GM19025 (cell line): ENCODE measurements at regions not wholly inside any gene's neighbourhood (a gene's known extent, or its start where the extent isn't known, plus 50 kb on each side); places are given as distances from the start of the nearest gene placed in this dataset.

ENCODE experiments used
- ATAC-seq: cut with Tn5 transposase; IDR thresholded peaks from one replicate; pipeline ENCODE4 v1.9.1; 2021; ENCODE audit warnings: mild to moderate bottlenecking, low read depth, moderate library complexity; ENCODE audit not compliant: unreplicated experiment

DNA sequence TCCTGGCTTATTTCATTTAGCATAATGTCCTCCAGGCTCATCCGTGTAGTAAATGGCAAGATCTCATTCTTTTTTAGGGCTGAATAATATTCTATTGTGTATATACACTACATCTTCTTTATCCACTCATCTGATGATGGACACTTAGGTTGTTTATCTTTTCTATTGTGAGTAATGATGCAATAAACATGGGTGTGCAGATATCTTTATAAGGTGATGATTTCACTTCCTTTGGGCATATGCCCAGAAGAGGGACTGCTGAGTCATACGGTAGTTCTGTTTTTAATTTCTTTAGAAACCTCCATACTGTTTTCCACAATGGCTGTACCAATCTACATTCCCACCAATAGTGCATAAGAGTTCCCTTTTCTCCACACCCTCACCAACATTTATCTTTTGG lies 317.6 kb upstream of the CNKSR2 start:
- ATAC-seq: no peak

DNA sequence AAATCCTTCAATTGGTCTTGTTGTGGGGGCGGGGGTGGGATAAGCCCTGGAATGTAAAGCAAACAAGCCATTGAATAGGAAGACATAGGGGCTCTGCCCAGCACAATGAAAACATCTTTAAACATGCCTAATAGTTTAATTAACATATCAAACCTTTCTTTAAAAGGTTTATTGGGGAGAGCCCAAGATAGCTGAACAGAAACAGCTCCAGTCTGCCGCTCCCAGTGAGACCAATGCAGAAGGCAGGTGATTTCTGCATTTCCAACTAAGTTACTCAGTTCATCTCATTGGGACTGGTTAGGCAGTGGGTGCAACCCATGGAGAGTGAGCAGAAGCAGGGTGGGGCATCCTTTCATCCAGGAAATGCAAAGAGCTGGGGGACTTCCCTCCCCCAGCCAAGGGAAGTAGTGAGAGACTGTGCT lies 327.2 kb upstream of the CNKSR2 start:
- no peak for ATAC-seq

DNA sequence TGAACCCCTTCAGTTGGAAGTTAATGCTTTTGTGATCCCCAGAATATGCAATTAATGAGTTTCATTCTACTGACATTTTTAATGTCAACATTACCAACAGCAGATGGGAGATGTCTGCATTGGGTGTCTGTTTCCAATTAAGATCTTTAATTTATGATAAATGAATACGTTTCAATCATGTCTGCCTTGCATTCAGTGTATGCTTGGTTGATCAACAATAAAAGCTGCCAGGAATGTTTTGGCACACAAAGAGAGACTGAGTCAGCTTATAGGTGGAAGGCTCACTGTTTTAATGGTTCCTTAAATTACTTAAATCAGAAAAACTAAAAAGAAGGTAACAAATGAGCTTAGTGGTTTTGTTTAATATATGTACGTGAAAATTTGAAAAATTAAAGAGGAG lies 359.9 kb upstream of the CNKSR2 start:
- ATAC-seq: no peak

DNA sequence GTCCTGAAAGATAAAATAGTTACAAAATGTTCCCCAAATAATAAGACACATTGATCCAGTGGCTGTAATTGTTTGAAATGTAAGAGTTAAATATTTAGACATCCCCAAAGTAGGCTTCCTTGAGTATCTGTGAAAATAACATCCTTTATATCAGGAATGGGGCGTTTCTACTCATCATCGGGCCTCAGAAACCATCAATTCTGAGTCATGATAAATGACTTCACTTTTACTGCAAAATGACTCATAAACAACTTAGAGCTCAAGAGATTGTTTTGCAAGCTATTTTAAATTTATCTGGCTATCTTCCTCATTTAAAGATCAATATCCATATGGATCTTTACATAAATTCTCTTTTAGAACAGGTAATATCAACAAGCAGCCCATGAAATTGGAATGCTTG lies 369.4 kb upstream of the CNKSR2 start:
- no peak for ATAC-seq

DNA sequence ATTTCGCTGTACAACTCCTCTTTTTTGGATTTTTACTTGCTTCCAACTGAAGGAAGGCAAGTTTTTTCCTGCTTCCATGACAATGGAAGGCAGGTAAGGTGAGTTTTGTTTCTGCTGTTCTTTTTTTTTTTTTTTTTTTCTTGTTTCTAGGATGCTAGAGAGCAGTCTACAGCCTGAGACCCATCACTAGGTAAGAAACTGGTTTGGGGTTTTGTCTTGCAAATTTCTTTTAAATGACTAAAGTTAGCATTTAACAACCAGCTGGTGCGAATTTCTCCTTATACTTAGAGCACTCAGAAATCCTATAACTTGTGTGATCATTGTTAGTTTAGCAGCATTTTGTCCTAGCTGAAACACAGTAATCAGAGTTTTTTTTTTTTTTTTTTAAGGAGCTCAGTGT lies 378.4 kb upstream of the CNKSR2 start:
- ATAC-seq: no peak

DNA sequence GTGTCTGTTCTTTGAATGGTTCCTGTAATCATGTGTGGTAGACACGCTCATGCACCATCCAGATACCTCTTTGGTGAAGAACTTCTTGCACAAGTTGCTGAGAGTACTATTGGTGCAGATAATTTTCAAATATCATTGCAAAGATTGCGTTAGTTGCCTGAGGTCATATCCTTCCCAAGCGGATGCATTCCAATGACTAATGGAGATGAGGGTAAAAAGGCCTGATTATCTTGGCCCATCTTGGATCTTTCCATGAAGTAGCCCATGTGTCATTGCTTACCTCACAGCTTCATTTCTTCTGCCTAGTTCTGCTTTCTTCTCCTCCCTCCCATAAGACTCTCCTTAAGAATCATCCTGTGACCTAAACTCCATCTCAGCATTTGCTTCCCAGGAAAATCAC lies 384.9 kb upstream of the CNKSR2 start:
- ATAC-seq: no peak

DNA sequence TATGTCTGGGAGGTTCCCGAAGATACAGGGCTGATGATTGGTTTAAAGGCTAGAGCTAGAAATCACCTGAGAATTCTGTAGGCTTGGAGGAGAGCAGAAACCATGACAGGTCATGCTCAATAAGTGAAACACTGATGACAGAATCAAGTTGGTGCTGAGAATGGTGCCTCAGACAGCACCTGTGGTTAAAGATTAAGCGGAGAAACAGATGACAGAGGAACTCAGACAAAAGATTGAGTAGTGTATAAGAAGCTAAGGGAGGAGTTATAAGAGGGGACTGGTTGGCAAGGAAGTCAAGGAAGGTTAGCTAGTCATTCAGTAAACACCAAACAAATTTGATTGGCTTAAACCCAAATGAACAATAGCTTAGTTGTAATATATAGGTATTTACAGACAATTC lies 385.4 kb upstream of the CNKSR2 start:
- no peak for ATAC-seq

DNA sequence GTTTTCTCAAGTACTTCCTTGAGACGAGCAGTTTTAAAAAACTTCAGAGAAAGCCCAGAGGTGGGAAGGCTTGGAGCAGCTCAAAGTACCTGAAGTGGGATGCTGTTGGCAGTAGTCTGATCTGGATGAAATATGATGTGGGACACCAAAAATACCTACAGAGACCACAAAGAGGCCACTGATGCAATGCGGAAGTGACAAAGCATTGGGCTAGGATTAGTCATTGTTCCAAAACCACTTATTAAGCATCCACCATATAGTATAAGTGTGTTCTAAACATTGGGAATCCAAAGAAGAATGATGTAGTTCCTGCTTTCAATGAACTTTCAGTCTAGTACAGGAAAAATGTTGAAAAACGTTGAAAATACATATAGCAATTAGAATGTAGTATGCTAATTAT lies 386.1 kb upstream of the CNKSR2 start:
- ATAC-seq: no peak

DNA sequence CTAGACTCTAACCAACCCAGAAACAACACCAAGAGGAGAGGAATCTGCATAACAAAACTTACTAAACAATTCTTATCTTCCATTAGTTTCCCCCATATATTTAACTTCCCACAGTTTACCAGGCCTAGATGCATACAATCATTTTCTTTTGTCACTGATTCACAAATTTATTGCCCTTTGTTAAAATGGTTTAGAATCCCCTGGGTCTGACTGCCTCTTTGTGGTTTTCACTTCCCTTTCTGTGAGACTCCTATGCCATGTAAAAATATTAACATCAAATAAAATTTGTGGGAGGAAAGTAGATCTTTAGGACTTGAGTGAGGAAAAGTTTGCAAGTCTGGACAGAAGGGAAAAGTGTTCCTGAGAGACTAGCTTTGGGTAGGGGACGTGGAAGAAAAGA lies 393.8 kb upstream of the CNKSR2 start:
- no peak for ATAC-seq

DNA sequence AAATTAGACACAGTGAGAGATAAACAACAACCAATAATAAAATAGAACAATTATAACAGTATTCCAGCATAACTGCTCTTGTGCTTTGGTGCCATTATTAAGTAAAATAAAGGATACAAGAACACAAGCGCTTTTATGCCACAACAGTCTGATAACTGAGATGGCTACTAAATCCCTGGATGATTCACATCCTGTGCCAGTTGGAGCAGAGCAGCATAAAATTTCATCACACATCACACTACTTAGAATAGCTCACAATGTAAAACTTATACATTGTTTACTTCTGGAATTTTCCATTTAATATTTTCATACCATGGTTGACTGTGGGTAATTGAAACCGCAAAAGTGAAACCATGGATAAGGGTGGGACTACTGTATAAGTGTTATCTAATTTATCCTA lies 399.9 kb upstream of the CNKSR2 start:
- ATAC-seq: no peak

DNA sequence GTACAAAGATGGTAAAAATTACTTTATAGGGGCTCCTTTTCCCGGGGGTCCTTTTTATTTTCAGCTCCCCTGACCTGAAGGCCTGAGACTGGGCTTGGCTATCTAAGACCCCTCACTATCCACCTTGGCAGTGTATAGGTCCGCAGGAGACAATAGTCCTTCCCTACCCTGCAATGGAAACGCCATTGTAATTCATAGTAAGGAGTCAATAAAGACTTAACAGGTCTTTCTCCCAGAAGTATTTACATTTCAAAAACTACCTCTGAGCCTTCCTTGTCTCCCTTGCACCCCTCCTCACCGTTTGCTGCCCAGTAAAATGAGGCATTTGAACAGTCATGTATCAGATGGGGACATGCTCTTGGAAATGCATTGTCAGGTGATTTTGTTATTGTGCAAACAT lies 401.2 kb upstream of the CNKSR2 start:
- ATAC-seq: no peak

DNA sequence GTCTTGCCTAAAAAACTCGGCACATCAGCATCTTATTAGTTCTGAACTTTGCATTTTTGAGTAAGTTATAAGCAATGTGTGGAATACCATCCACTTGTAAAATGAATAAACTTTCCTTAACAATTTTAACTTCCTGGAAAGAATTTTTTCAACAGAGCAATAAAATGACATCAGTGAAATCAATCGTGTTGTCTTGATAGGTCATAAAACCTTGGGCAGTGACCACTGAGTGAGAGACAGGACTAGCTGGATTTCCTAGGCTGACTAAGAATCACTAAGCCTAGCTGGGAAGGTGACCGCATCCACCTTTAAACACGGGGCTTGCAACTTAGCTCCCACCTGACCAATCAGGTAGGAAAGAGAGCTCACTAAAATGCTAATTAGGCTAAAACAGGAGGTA lies 403.0 kb upstream of the CNKSR2 start:
- no peak for ATAC-seq

DNA sequence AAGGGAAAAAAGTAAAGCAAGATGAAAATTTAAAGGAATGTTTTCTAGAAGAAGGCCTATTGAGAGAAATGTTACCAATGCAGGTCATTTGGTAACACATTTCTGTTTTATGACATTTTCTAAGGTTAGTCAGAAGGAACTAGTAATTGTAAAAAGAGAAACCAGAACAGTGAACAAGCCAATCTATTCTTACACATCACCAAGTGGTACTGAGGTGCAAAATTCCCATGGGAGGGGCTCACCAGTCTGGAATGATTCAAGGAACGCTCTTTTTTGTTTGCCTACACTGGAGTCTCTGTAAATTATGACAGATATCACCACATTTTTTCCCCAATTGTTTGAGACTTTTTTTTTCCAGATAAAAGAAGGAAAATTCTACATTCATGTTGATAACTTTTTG lies 404.7 kb upstream of the CNKSR2 start:
- no peak for ATAC-seq

DNA sequence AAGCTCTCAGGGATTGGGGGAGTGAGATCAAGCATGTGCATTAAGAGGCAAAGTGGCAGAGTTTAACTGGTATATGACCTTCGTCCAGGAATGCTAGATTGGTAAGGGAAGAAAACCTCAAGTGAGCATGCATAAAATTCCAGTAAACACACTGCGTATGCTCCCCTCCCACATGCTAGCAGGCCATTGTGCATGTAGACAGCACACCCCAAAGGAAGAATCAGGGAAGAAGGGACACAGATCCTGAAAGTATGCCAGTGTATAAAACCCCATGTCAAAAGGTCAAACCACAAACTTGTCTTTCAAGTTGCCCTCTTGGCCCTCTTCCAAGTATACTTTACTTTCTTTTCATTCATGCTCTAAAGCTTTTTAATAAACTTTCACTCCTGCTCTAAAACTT lies 405.2 kb upstream of the CNKSR2 start:
- no peak for ATAC-seq

DNA sequence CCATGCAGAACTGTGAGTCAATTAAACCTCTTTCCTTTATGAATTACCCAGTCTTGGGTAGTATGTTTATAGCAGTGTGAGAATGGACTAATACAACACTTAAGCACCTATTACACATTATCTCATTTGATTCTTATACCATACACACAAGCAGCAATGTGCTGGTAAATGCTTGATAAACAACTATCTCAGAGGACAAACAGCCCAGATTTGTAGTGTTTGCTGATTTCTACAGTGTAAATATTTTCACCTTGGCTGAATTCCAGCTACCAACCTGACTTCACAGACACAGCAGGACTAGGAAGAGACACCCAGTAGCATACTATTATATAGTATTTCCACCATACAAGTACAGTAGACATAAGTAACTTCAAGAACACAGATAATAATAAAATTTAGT lies 406.5 kb upstream of the CNKSR2 start:
- no peak for ATAC-seq

DNA sequence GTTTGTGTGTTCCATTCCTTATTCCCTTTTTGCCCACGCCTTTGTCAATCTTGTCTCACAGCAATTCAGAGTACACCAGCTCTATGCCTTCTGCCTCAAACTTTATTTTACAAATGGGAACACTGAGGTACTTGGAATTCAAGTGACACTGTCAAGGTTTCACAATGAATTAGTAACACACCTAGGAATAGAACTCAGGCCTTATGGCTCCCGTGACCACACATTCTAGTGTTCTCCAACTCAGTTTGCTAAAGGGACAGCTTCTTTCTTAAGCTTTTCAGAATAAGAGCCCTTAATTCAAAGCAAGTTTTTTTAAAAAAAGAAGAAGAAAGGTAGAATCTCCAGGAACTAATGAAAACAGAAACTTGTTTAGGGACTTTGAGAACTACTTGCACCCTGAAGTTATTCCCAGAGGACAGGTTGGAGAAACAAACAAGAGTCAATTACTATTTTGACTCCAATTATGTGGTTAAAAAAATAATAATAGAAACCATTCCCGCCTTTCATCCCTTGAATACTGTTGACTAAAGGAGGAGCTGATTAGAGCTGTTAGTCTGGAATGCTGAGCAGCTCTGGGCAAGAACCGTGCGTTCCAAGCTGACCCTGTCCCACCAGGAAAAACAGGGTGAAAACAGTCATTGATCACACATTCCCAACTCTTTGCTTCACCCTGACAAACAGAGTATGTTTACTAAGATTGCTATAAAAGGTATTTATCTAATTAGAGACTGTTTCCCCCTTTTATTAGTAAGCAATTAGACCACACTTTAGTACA lies 408.8 kb upstream of the CNKSR2 start:
- ATAC-seq: no peak

DNA sequence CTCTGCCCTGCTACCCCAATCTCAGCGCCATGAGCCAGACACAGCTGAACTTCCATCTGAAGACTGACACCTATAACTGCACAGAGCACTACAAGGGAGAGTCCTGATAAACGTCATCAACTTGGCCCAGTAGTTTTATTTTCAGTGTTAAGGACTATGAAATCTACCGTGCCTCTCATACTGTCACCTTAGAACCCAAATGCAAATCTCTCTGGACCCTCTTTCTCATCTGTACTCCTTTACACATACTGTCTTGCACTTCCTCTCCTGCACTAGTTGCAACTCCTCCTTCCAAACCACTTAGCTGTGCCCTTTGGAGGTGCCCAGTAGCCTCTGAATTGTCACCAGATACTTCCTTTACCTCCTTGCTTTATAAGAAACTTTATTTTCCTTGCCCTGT lies 420.2 kb upstream of the CNKSR2 start:
- ATAC-seq: no peak

DNA sequence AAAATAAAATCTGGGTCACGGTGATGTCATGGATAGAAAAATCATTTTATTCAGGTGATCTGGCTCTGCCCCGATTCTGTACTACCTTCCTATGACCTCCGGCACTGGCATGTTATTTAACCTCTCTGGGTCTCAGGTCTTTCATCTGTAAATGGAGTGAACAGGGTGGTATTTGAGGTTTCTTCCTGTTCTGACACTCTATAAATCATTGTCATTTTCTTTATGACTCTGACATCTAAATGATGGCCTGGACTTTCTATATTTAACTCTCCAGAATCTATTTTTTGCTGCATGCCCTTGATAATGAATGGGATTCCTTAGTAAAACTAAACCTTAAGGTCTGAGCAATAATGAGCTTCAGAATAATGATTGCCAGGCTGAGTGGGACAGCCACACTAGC lies 422.0 kb upstream of the CNKSR2 start:
- no peak for ATAC-seq

DNA sequence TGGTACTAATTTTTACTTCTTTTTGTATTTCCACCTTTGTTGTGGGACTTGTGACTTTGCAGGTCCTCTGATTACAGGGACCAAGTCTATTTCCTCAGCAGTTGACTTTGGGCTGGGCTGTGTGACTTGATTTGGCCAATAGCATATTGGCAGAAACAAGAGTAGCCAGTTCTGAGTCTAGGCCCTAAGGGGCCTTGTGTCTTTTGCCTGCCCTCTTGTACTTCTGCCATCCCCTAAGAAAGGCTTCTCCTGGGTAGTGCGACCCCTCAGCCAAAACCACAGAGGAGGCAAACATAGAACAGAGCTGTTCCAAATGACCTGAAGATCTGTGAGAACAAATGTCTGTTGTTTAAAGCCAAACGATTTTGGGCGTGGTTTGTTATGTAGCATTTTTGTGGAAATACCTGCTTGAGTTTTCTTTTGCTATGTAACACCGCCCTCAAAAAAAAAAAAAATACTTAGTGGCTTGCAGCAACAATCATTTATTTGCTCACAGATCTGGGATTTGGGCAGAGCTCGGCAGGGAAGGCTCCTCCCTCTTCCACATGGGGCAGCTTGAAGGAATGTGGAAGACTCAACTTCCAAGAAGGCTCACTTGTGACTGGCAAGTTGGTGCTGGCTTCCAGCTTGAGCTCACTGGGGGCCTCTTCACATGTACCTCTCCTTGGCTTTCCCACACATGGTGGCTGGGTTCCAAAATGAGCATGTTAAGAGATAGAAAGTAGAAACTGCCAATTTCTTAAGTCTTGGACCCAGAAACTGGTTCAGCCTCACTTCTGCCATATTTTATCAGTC lies 423.0 kb upstream of the CNKSR2 start:
- ATAC-seq: no peak

DNA sequence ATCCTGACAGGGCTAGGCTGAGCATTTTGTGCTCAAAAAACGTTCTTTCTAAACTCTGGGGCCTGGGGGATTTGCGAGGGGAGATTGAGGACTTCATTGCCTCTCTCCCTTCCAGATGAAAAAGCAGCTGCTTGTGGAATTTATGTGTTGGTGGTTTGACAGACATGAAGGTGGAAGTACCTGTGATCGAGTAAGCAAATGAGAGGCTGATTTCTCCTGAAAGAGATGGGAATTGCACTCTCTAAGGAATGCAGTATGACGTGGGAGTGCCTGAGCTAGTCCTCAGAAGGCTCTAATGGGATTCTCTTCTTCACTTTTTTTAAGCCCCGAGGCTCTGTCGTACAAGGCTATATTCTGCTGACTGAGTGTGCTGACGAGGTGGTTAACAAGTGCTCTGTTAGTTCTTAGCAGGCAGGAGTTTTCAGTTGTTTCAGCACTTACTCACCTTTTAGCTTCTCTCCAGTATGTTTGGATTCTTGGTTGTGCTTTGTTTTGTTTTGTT lies 426.8 kb upstream of the CNKSR2 start:
- ATAC-seq: no peak

DNA sequence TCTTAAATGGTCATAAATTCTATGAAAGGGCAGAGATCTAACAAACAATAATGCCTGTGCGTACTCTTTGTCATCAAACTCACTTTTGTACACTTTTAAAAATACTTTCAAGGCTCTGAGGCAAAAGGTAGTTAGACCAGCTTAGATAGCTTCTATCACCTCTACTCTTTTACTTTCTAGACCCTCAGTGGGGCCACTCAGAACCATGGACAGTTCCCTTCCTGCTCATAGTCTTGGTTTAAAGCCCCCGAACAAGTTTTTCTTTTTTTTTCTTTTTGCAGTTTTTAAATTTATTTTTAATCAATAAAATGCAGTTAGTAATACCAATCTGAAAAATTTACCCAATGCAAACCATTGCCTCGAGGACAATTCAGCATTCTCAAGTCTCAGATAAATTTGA lies 460.5 kb upstream of the CNKSR2 start:
- ATAC-seq: no peak

DNA sequence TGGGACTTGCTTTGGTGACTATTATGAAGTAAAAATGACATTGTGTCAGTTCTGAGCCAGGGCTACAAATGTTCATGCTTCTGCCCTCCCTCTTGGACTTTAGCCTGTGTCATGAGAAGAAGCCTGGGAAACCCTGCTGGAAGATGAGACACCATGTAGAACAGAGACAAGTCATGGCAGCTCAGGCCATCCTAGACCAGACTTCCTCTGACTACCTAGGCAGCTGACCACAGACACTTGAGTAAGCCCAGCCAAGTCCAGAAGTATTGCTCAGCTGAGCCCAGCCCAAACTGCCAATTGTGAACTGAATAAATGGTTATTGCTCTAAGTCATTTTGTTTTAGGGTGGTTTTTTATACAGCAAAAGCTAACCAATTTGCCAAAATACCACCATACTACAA lies 467.6 kb upstream of the CNKSR2 start:
- no peak for ATAC-seq
